Keratinocyte (primary cell): ENCODE measurements at regions not wholly inside any gene's neighbourhood (a gene's known extent, or its start where the extent isn't known, plus 50 kb on each side); places are given as distances from the start of the nearest gene placed in this dataset.

Experiments
- DNase-seq: peaks from one replicate; pipeline ENCODE4 v3.0.0-alpha.2; 2011; ENCODE audit warnings: low read depth, missing footprints, low spot score
- FAIRE-seq: peaks from 2 replicates; lab custom pipeline; 2011; peaks lifted over from hg19 to GRCh38; lab: Jason Lieb, UNC
- H2AFZ ChIP-seq: 2 replicates; pipeline ENCODE4 v1.6.0; 2012; ENCODE audit warnings: low read length, control low read depth, inconsistent platforms; ENCODE audit not compliant: control insufficient read depth
- H3K27ac ChIP-seq: 2 replicates; pipeline ENCODE4 v1.5.1; 2011; ENCODE audit warnings: low read length; ENCODE audit not compliant: control insufficient read depth, insufficient read depth
- H3K27me3 ChIP-seq: 3 replicates; pipeline ENCODE4 v1.6.0; 2011; ENCODE audit warnings: low read length; ENCODE audit not compliant: control insufficient read depth, insufficient read depth; ENCODE audit errors: extremely low read depth
- H3K36me3 ChIP-seq, 2 experiments: 2 replicates in 1 of 2; 3 replicates in 1 of 2; pipeline ENCODE4 v1.5.1; 2011; ENCODE audit warnings: low read length in 2 of 2, mild to moderate bottlenecking in 1 of 2; ENCODE audit not compliant: control insufficient read depth in 2 of 2, insufficient read depth in 2 of 2; ENCODE audit errors: extremely low read depth in 1 of 2
- H3K4me1 ChIP-seq: 3 replicates; pipeline ENCODE4 v1.5.1; 2011; ENCODE audit warnings: low read length; ENCODE audit not compliant: control insufficient read depth, insufficient read depth; ENCODE audit errors: extremely low read depth
- H3K4me2 ChIP-seq: 3 replicates; pipeline ENCODE4 v1.6.0; 2011; ENCODE audit warnings: low read depth, low read length; ENCODE audit not compliant: control insufficient read depth, insufficient read depth; ENCODE audit errors: extremely low read depth
- H3K4me3 ChIP-seq, 3 experiments: fragments of 200-600 bp in 1 of 3; sonication (generic) in 1 of 3; 2 replicates in 2 of 3; 3 replicates in 1 of 3; pipeline ENCODE4 v1.5.1; 2011 to 2016; ENCODE audit warnings: low read length in 3 of 3, mild to moderate bottlenecking in 3 of 3, control low read depth in 2 of 3, inconsistent platforms in 1 of 3, low read depth in 1 of 3, mixed read lengths in 1 of 3, mixed run types in 1 of 3, moderate library complexity in 1 of 3; ENCODE audit not compliant: control insufficient read depth in 2 of 3, insufficient read depth in 2 of 3; ENCODE audit errors: extremely low read depth in 1 of 3
- H3K79me2 ChIP-seq: 2 replicates; pipeline ENCODE4 v1.6.0; 2012; ENCODE audit warnings: low read length; ENCODE audit not compliant: control insufficient read depth, insufficient read depth
- H3K9ac ChIP-seq: 3 replicates; pipeline ENCODE4 v1.6.0; 2011; ENCODE audit warnings: low read length; ENCODE audit not compliant: control insufficient read depth, insufficient read depth; ENCODE audit errors: extremely low read depth
- H3K9me1 ChIP-seq: 3 replicates; pipeline ENCODE4 v1.6.0; 2011; ENCODE audit warnings: low read length; ENCODE audit not compliant: control insufficient read depth, insufficient read depth; ENCODE audit errors: extremely low read depth
- H3K9me3 ChIP-seq: 2 replicates; pipeline ENCODE4 v1.5.1; 2012; ENCODE audit warnings: low read depth, low read length; ENCODE audit not compliant: control insufficient read depth
- H4K20me1 ChIP-seq: 3 replicates; pipeline ENCODE4 v1.6.0; 2011; ENCODE audit warnings: low read length; ENCODE audit not compliant: control insufficient read depth, insufficient read depth; ENCODE audit errors: extremely low read depth
- CTCF ChIP-seq, 3 experiments: IDR thresholded peaks in 1 of 3; conservative IDR thresholded peaks in 1 of 3; optimal IDR thresholded peaks in 1 of 3; 2 replicates in 2 of 3; 3 replicates in 1 of 3; pipeline versions ENCODE3 to v1.5.1; 2011; ENCODE audit warnings: low read length in 3 of 3, mild to moderate bottlenecking in 3 of 3, moderate library complexity in 2 of 3, control low read depth in 1 of 3, inconsistent platforms in 1 of 3; ENCODE audit not compliant: insufficient read depth in 2 of 3; ENCODE audit errors: extremely low read depth in 1 of 3
- EZH2 ChIP-seq: IDR thresholded peaks from one replicate; pipeline ENCODE4 v1.6.1; 2012; ENCODE audit warnings: inconsistent platforms, mild to moderate bottlenecking, low read length, moderate library complexity
- dilution Hi-C: fragments of 300-500 bp; cut with MboI; formaldehyde crosslinking; loops from one replicate; pipeline ENCODE4 v1.7.0; 2020; ENCODE audit warnings: low sequenced_read_pairs; ENCODE audit not compliant: extremely low pct_ligation_motif_present

- no peak for DNase-seq
These were observed 127.6 kb upstream of the TRHDE start for GRCh38 chr12:72144553-72144952.

GRCh38 chr12:72146495-72146894 is 125.7 kb upstream of the TRHDE start:
- Histone ChIP-seq H3K9me3 (no peaks in the 10 kb centered on the region), H3K4me1 (no peaks in the 10 kb centered on the region), H2AFZ (no peak overlapping the region), H3K79me2 (no peaks in the 10 kb centered on the region), H3K9me1 (no peaks in the 10 kb centered on the region), H3K36me3 (no peaks in the 10 kb centered on the region), H3K27ac (no peak overlapping the region), H3K4me3 (no peak overlapping the region), H3K27me3 (no peaks in the 10 kb centered on the region), H3K9ac (no peak overlapping the region), H3K4me2 (no peak overlapping the region), H4K20me1 (no peaks in the 10 kb centered on the region)
- TF ChIP-seq CTCF (optimal IDR thresholded peaks at IDR 0.05 in 1 of 3, IDR thresholded peaks at IDR 0.05 in 1 of 3, conservative IDR thresholded peaks at IDR 0.05 in 1 of 3; ENCODE audit: extremely low read depth in 1 of 3, insufficient read depth in 2 of 3, low read length in 3 of 3) (no peak), EZH2 (no peak)
- DNase-seq = no peak
- dilution Hi-C loops = no loop called here
- no peak for FAIRE-seq

More at GRCh38 chr12:72144553-72144952, 127.6 kb upstream of the TRHDE start:
- no peaks in the 10 kb centered on the region for H3K79me2 ChIP-seq
- no peak overlapping the region for H3K27ac ChIP-seq
- H3K27me3 ChIP-seq = no peaks in the 10 kb centered on the region
- H3K4me3 ChIP-seq = no peak overlapping the region
- no peak overlapping the region for H2AFZ ChIP-seq
- H3K36me3 ChIP-seq = no peaks in the 10 kb centered on the region
- H4K20me1 ChIP-seq = no peaks in the 10 kb centered on the region
- dilution Hi-C loops = no loop called here
- TF ChIP-seq CTCF (optimal IDR thresholded peaks at IDR 0.05 in 1 of 3, IDR thresholded peaks at IDR 0.05 in 1 of 3, conservative IDR thresholded peaks at IDR 0.05 in 1 of 3; ENCODE audit: extremely low read depth in 1 of 3, insufficient read depth in 2 of 3, low read length in 3 of 3) (no peak), EZH2 (no peak)
- H3K9me1 ChIP-seq = no peaks in the 10 kb centered on the region
- H3K9me3 ChIP-seq = no peaks in the 10 kb centered on the region
- FAIRE-seq = no peak
- no peak overlapping the region for H3K4me2 ChIP-seq
- H3K4me1 ChIP-seq = no peaks in the 10 kb centered on the region
- no peak overlapping the region for H3K9ac ChIP-seq
